ENCODE measurements at regions not wholly inside any gene's neighbourhood (a gene's known extent, or its start where the extent isn't known, plus 50 kb on each side); places are given as distances from the start of the nearest gene placed in this dataset.

DNA sequence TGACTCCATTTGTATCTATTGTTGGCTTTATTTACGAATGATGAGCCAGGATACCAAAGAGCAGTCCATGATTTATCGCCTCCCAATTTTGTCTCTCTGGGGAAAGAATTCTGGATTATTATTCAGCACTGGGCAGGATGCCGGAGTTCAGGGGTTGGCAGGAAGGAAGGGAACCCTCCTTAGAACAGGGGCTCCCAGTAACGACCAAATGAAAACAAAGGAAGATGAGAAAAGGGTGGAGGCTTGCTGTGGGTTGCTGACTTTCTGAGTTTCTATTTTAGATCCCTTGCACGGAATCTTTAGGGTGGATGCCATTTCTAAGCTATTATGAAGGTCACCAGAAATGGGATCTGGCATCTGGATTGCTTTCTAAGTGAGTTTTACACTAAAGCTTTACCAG lies 231.2 kb upstream of the LYPLAL1 start:
- TF ChIP-seq POLR2A (IDR thresholded peaks at IDR 0.05) = no peak
- no peak for TF ChIP-seq CTCF (IDR thresholded peaks at IDR 0.05)

All from uterus (tissue), 2 donors.